Transverse colon (tissue), 3 donors: ENCODE measurements at regions not wholly inside any gene's neighbourhood (a gene's known extent, or its start where the extent isn't known, plus 50 kb on each side); places are given as distances from the start of the nearest gene placed in this dataset.

Source experiments
- CTCF ChIP-seq, 5 experiments: fragments of 200-600 bp in 3 of 5; fragments of 450-650 bp in 2 of 5; sonication (generic) in 3 of 5; IDR thresholded peaks; 1 replicate in 2 of 5; 2 replicates in 3 of 5; pipeline ENCODE4 v1.5.1; 2016 to 2017; ENCODE audit warnings: antibody characterized with exemption in 5 of 5, inconsistent platforms in 3 of 5, mild to moderate bottlenecking in 2 of 5, moderate library complexity in 1 of 5
- POLR2A ChIP-seq: fragments of 450-650 bp; IDR thresholded peaks from one replicate; pipeline ENCODE4 v1.6.1; 2016; ENCODE audit warnings: antibody characterized with exemption, mild to moderate bottlenecking, moderate library complexity

- TF ChIP-seq POLR2A (no peak), CTCF (IDR thresholded peaks at IDR 0.05) (no peak)
Measured at GRCh38 chr15:96088650-96089049, 241.8 kb upstream of the NR2F2 start.
